Mesenchymal stem cell (in vitro differentiated cells and primary cell): ENCODE measurements at regions not wholly inside any gene's neighbourhood (a gene's known extent, or its start where the extent isn't known, plus 50 kb on each side); places are given as distances from the start of the nearest gene placed in this dataset.

ENCODE experiments used
- DNase-seq: peaks from one replicate; pipeline ENCODE4 v3.0.0-alpha.2; 2013
- H2AFZ ChIP-seq: one replicate; pipeline ENCODE4 v1.6.1; 2013; ENCODE audit warnings: low read depth, mild to moderate bottlenecking, control low read depth, inconsistent platforms, low read length, moderate library complexity
- H2AK5ac ChIP-seq: 2 replicates; pipeline ENCODE4 v1.6.1; 2013; ENCODE audit warnings: low read length, moderate library complexity, mild to moderate bottlenecking, inconsistent platforms; ENCODE audit not compliant: severe bottlenecking
- H2BK120ac ChIP-seq: one replicate; pipeline ENCODE4 v1.6.1; 2013; ENCODE audit warnings: low read depth, mild to moderate bottlenecking, inconsistent platforms, low read length, moderate library complexity
- H2BK12ac ChIP-seq, 2 experiments: one replicate each; pipeline ENCODE4 v1.6.1; 2013; ENCODE audit warnings: inconsistent platforms in 2 of 2, low read length in 2 of 2, mild to moderate bottlenecking in 2 of 2, moderate library complexity in 2 of 2, control low read depth in 1 of 2
- H2BK15ac ChIP-seq: one replicate; pipeline ENCODE4 v1.6.1; 2013; ENCODE audit warnings: mild to moderate bottlenecking, low read depth, inconsistent platforms; ENCODE audit not compliant: poor library complexity, severe bottlenecking
- H2BK5ac ChIP-seq: 2 replicates; pipeline ENCODE4 v1.6.1; 2013; ENCODE audit warnings: low read depth, mild to moderate bottlenecking, low read length, control low read depth, inconsistent platforms; ENCODE audit not compliant: poor library complexity, severe bottlenecking
- H3K14ac ChIP-seq, 2 experiments: one replicate each; pipeline ENCODE4 v1.6.1; 2013; ENCODE audit warnings: inconsistent platforms in 2 of 2, low read length in 2 of 2, control low read depth in 1 of 2, mild to moderate bottlenecking in 1 of 2, moderate library complexity in 1 of 2
- H3K18ac ChIP-seq, 2 experiments: one replicate each; pipeline ENCODE4 v1.6.1; 2013; ENCODE audit warnings: inconsistent platforms in 2 of 2, low read length in 2 of 2, control low read depth in 1 of 2, low read depth in 1 of 2, mild to moderate bottlenecking in 1 of 2
- H3K23ac ChIP-seq, 2 experiments: one replicate each; pipeline ENCODE4 v1.6.1; 2013; ENCODE audit warnings: inconsistent platforms in 2 of 2, low read length in 2 of 2, mild to moderate bottlenecking in 2 of 2, moderate library complexity in 2 of 2, control low read depth in 1 of 2
- H3K27ac ChIP-seq: 2 replicates; pipeline ENCODE4 v1.5.1; 2013; ENCODE audit warnings: mild to moderate bottlenecking, moderate library complexity, low read length, control low read depth, inconsistent platforms; ENCODE audit not compliant: poor library complexity, severe bottlenecking
- H3K27me3 ChIP-seq, 2 experiments: 2 replicates each; pipeline versions ENCODE4 v1.6.1 to v1.7.0; 2013; ENCODE audit warnings: low read length in 2 of 2, mild to moderate bottlenecking in 2 of 2, moderate library complexity in 2 of 2, control low read depth in 1 of 2, inconsistent platforms in 1 of 2; ENCODE audit not compliant: control insufficient read depth in 1 of 2, insufficient read depth in 1 of 2
- H3K36me3 ChIP-seq, 2 experiments: 2 replicates each; pipeline versions ENCODE4 v1.6.1 to v1.7.0; 2013; ENCODE audit warnings: low read length in 2 of 2, control low read depth in 1 of 2, inconsistent platforms in 1 of 2, low read depth in 1 of 2, mild to moderate bottlenecking in 1 of 2; ENCODE audit not compliant: insufficient read depth in 2 of 2, control insufficient read depth in 1 of 2
- H3K4ac ChIP-seq, 2 experiments: one replicate each; pipeline ENCODE4 v1.6.1; 2013; ENCODE audit warnings: inconsistent platforms in 2 of 2, low read length in 2 of 2, mild to moderate bottlenecking in 2 of 2, moderate library complexity in 2 of 2, control low read depth in 1 of 2, low read depth in 1 of 2
- H3K4me1 ChIP-seq: 2 replicates; pipeline ENCODE4 v1.6.1; 2013; ENCODE audit warnings: low read depth, low read length, control low read depth; ENCODE audit not compliant: control insufficient read depth, insufficient read depth
- H3K4me2 ChIP-seq: 2 replicates; pipeline ENCODE4 v1.6.1; 2013; ENCODE audit warnings: low read length, mild to moderate bottlenecking, inconsistent platforms; ENCODE audit not compliant: poor library complexity, severe bottlenecking
- H3K4me3 ChIP-seq, 2 experiments: 2 replicates each; pipeline versions ENCODE4 v1.5.1 to v1.7.0; 2013; ENCODE audit warnings: low read length in 2 of 2, mild to moderate bottlenecking in 2 of 2, control low read depth in 1 of 2, low read depth in 1 of 2; ENCODE audit not compliant: insufficient read depth in 1 of 2
- H3K79me1 ChIP-seq: replicated peaks from 2 replicates; pipeline ENCODE4 v1.6.1; 2013; ENCODE audit warnings: mild to moderate bottlenecking, control low read depth, low read length, inconsistent platforms; ENCODE audit not compliant: poor library complexity, severe bottlenecking
- H3K9ac ChIP-seq: 2 replicates; pipeline ENCODE4 v1.7.0; 2013; ENCODE audit warnings: mild to moderate bottlenecking, low read length, moderate library complexity
- H3K9me3 ChIP-seq: 2 replicates; pipeline ENCODE4 v1.7.0; 2013; ENCODE audit warnings: mild to moderate bottlenecking, low read length; ENCODE audit not compliant: control insufficient read depth
- H4K8ac ChIP-seq: one replicate; pipeline ENCODE4 v1.6.1; 2013; ENCODE audit warnings: inconsistent platforms, mild to moderate bottlenecking, low read length, moderate library complexity
- H4K91ac ChIP-seq: one replicate; pipeline ENCODE4 v1.6.1; 2013; ENCODE audit warnings: mild to moderate bottlenecking, low read length, inconsistent platforms
- WGBS: methylation state at CpG from one replicate; pipeline ENCODE4 v1.1.7; 2013; ENCODE audit warnings: mixed read lengths; 5-methylcytosine and 5-hydroxymethylcytosine counted together

- Histone ChIP-seq H3K27me3 (no peaks in the 10 kb centered on the region), H3K27ac (no peak overlapping the region), H3K23ac (no peak overlapping the region), H4K8ac (no peak overlapping the region), H3K14ac (no peak overlapping the region), H2BK12ac (no peak overlapping the region), H3K18ac (no peak overlapping the region), H2AK5ac (no peak overlapping the region), H2AFZ (no peak overlapping the region), H3K4me2 (peak overlapping the region; percentile 99), H3K36me3 (peaks cover 0 to 4% of the 10 kb centered on the region in 2 experiments), H2BK120ac (peak overlapping the region; percentile 73), H3K9ac (peak overlapping the region; percentile 86), H2BK15ac (no peak overlapping the region), H3K4me1 (peaks cover 9% of the 10 kb centered on the region), H2BK5ac (no peak overlapping the region), H3K79me1 (no peaks in the 10 kb centered on the region), H3K4ac (no peak overlapping the region), H4K91ac (no peak overlapping the region), H3K9me3 (no peaks in the 10 kb centered on the region), H3K4me3 (peak overlapping the region in 1 of 2 experiments; percentile 82)
- 7% methylated on average over 13 of the region's 17 CpGs for WGBS
- peak; percentile 55 for DNase-seq
These were observed 191.0 kb upstream of the TCF4 start for GRCh38 chr18:55778788-55779690.

GRCh38 chr18:55777666-55778304, 189.8 kb upstream of the TCF4 start:
- WGBS, result 76% methylated on average over 5 of the region's 5 CpGs
- no peak overlapping the region for H3K23ac ChIP-seq

DNA sequence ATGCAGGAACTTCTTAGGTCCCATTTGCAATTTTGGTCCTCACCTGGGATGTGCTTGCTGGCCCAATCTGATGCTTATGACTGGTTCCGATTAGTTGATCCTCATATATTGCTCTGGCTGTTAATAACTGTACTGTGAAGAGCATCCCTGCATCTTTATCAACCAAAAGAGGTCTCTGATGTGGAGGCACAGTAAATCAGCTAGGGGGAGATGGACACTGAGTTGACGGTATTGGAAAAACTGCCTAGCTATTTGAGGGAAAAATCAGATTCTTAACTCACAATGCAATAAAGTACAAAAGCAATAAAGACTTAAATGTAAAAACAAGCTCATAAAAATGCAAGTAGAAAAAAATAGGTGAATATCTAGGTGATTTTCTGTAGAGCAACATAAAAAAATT, 188.0 kb upstream of the TCF4 start:
- Histone ChIP-seq H2BK12ac (no peak overlapping the region), H3K14ac (no peak overlapping the region), H3K23ac (no peak overlapping the region), H2BK120ac (no peak overlapping the region), H3K4ac (no peak overlapping the region), H3K36me3 (peaks cover 0 to 4% of the 10 kb centered on the region in 2 experiments), H2AK5ac (no peak overlapping the region), H2BK5ac (no peak overlapping the region), H3K18ac (no peak overlapping the region), H3K4me2 (no peak overlapping the region), H2AFZ (no peak overlapping the region), H3K27ac (no peak overlapping the region), H3K9me3 (no peaks in the 10 kb centered on the region), H3K4me3 (no peak overlapping the region), H2BK15ac (no peak overlapping the region), H3K9ac (no peak overlapping the region), H3K4me1 (peaks cover 9% of the 10 kb centered on the region), H4K91ac (no peak overlapping the region), H3K79me1 (no peaks in the 10 kb centered on the region), H3K27me3 (no peaks in the 10 kb centered on the region), H4K8ac (no peak overlapping the region)
- no peak for DNase-seq
- 100% methylated on average over 1 of the region's 2 CpGs for WGBS

More at GRCh38 chr18:55777666-55778304, 189.8 kb upstream of the TCF4 start:
- Histone ChIP-seq H3K9ac (no peak overlapping the region), H2AFZ (no peak overlapping the region), H3K27ac (no peak overlapping the region), H3K4me2 (no peak overlapping the region), H3K18ac (no peak overlapping the region), H4K8ac (no peak overlapping the region), H2AK5ac (no peak overlapping the region), H2BK12ac (no peak overlapping the region), H2BK15ac (no peak overlapping the region), H2BK5ac (no peak overlapping the region), H3K27me3 (no peaks in the 10 kb centered on the region), H3K4me3 (no peak overlapping the region), H3K4ac (no peak overlapping the region), H4K91ac (no peak overlapping the region), H3K14ac (no peak overlapping the region), H3K9me3 (no peaks in the 10 kb centered on the region), H3K79me1 (no peaks in the 10 kb centered on the region), H3K36me3 (peaks cover 0 to 4% of the 10 kb centered on the region in 2 experiments), H3K4me1 (peaks cover 9% of the 10 kb centered on the region), H2BK120ac (no peak overlapping the region)
- no peak for DNase-seq

- H3K4me1 ChIP-seq, result no peaks in the 10 kb centered on the region
- H3K9ac ChIP-seq, result no peak overlapping the region
- no peak overlapping the region for H2BK12ac ChIP-seq
- DNase-seq, result no peak
- no peak overlapping the region for H3K4ac ChIP-seq
- H3K4me3 ChIP-seq, result no peak overlapping the region
- WGBS, result 96% methylated on average over 5 of the region's 5 CpGs
- no peaks in the 10 kb centered on the region for H3K79me1 ChIP-seq
- no peak overlapping the region for H3K4me2 ChIP-seq
- H2BK15ac ChIP-seq, result no peak overlapping the region
- H3K27me3 ChIP-seq, result no peaks in the 10 kb centered on the region
- H4K8ac ChIP-seq, result no peak overlapping the region
- no peak overlapping the region for H2AFZ ChIP-seq
- no peak overlapping the region for H3K23ac ChIP-seq
- H2AK5ac ChIP-seq, result no peak overlapping the region
- H3K9me3 ChIP-seq, result no peaks in the 10 kb centered on the region
- no peaks in the 10 kb centered on the region for H3K36me3 ChIP-seq
- no peak overlapping the region for H4K91ac ChIP-seq
- H3K27ac ChIP-seq, result no peak overlapping the region
- H2BK120ac ChIP-seq, result no peak overlapping the region
- H2BK5ac ChIP-seq, result no peak overlapping the region
- no peak overlapping the region for H3K14ac ChIP-seq
- H3K18ac ChIP-seq, result no peak overlapping the region
These were observed 186.5 kb upstream of the TCF4 start for GRCh38 chr18:55774505-55774904.
